Neuronal stem cell (in vitro differentiated cells): ENCODE measurements at regions not wholly inside any gene's neighbourhood (a gene's known extent, or its start where the extent isn't known, plus 50 kb on each side); places are given as distances from the start of the nearest gene placed in this dataset.

ENCODE experiments used
- DNase-seq: peaks from one replicate; pipeline ENCODE4 v3.0.0-alpha.2; 2013; ENCODE audit warnings: low spot score
- H2AFZ ChIP-seq: one replicate; pipeline ENCODE4 v1.6.1; 2013; ENCODE audit warnings: mild to moderate bottlenecking, low read length, inconsistent platforms
- H2AK5ac ChIP-seq: 2 replicates; pipeline ENCODE4 v1.6.1; 2013; ENCODE audit warnings: low read depth, mild to moderate bottlenecking, inconsistent platforms, low read length, moderate library complexity, mixed read lengths
- H2BK120ac ChIP-seq: 2 replicates; pipeline ENCODE4 v1.6.1; 2013; ENCODE audit warnings: low read depth, mild to moderate bottlenecking, inconsistent platforms, low read length, moderate library complexity, mixed read lengths
- H2BK12ac ChIP-seq: one replicate; pipeline ENCODE4 v1.6.1; 2013; ENCODE audit warnings: low read length, inconsistent platforms
- H2BK15ac ChIP-seq: 2 replicates; pipeline ENCODE4 v1.6.1; 2013; ENCODE audit warnings: mild to moderate bottlenecking, low read length, inconsistent platforms, mixed read lengths
- H2BK5ac ChIP-seq: one replicate; pipeline ENCODE4 v1.6.1; 2013; ENCODE audit warnings: inconsistent platforms, mild to moderate bottlenecking, low read length, moderate library complexity
- H3K14ac ChIP-seq: one replicate; pipeline ENCODE4 v1.6.1; 2013; ENCODE audit warnings: low read length, inconsistent platforms
- H3K18ac ChIP-seq: 2 replicates; pipeline ENCODE4 v1.6.1; 2013; ENCODE audit warnings: low read length, inconsistent platforms
- H3K23ac ChIP-seq: 2 replicates; pipeline ENCODE4 v1.6.1; 2013; ENCODE audit warnings: low read depth, mild to moderate bottlenecking, mixed read lengths, low read length, inconsistent platforms; ENCODE audit not compliant: poor library complexity
- H3K27ac ChIP-seq: replicated peaks from 3 replicates; pipeline ENCODE4 v1.5.1; 2013; ENCODE audit warnings: low read length, inconsistent platforms
- H3K27me3 ChIP-seq, 3 experiments: 2 replicates each; pipeline ENCODE4 v1.6.1; 2013; ENCODE audit warnings: low read length in 3 of 3, mild to moderate bottlenecking in 2 of 3, inconsistent platforms in 1 of 3, low read depth in 1 of 3, mixed read lengths in 1 of 3, moderate library complexity in 1 of 3; ENCODE audit not compliant: control insufficient read depth in 3 of 3, insufficient read depth in 3 of 3
- H3K36me3 ChIP-seq, 2 donors: replicated peaks in 1 of 2; 2 replicates each; pipeline ENCODE4 v1.6.1; 2013; ENCODE audit warnings: low read length in 2 of 2; ENCODE audit not compliant: control insufficient read depth in 2 of 2, insufficient read depth in 2 of 2
- H3K4ac ChIP-seq: 2 replicates; pipeline ENCODE4 v1.6.1; 2013; ENCODE audit warnings: inconsistent platforms, mild to moderate bottlenecking, low read length, moderate library complexity
- H3K4me1 ChIP-seq, 2 donors: 1 replicate in 1 of 2; 2 replicates in 1 of 2; pipeline ENCODE4 v1.6.1; 2013; ENCODE audit warnings: low read length in 2 of 2, low read depth in 1 of 2; ENCODE audit not compliant: control insufficient read depth in 2 of 2, insufficient read depth in 1 of 2
- H3K4me2 ChIP-seq: one replicate; pipeline ENCODE4 v1.6.1; 2013; ENCODE audit warnings: mild to moderate bottlenecking, low read length, inconsistent platforms; ENCODE audit not compliant: insufficient read depth, poor library complexity, severe bottlenecking
- H3K4me3 ChIP-seq, 2 donors: 2 replicates each; pipeline ENCODE4 v1.5.1; 2013; ENCODE audit warnings: low read length in 2 of 2, mild to moderate bottlenecking in 2 of 2, inconsistent platforms in 1 of 2, moderate library complexity in 1 of 2
- H3K79me1 ChIP-seq: one replicate; pipeline ENCODE4 v1.6.1; 2013; ENCODE audit warnings: low read depth, mild to moderate bottlenecking, inconsistent platforms, low read length, moderate library complexity
- H3K9ac ChIP-seq: one replicate; pipeline ENCODE4 v1.6.1; 2013; ENCODE audit warnings: mild to moderate bottlenecking, low read depth, low read length, inconsistent platforms; ENCODE audit not compliant: poor library complexity
- H3K9me3 ChIP-seq, 2 donors: replicated peaks in 1 of 2; 2 replicates each; pipeline versions ENCODE3 to v1.6.1; 2013; ENCODE audit warnings: low read length in 2 of 2, mild to moderate bottlenecking in 2 of 2, inconsistent platforms in 1 of 2, low read depth in 1 of 2, mixed read lengths in 1 of 2, moderate library complexity in 1 of 2; ENCODE audit not compliant: control insufficient read depth in 2 of 2, insufficient read depth in 1 of 2
- H4K8ac ChIP-seq: one replicate; pipeline ENCODE4 v1.6.1; 2013; ENCODE audit warnings: low read depth, mild to moderate bottlenecking, inconsistent platforms, low read length, moderate library complexity
- H4K91ac ChIP-seq: one replicate; pipeline ENCODE4 v1.6.1; 2013; ENCODE audit warnings: low read length, low read depth, mild to moderate bottlenecking, inconsistent platforms; ENCODE audit not compliant: poor library complexity
- WGBS, 2 donors: extraction: QIAGEN DNeasy Blood & Tissue Kit; methylation state at CpG; one replicate each; pipeline ENCODE4 v1.1.7; 2013; ENCODE audit warnings: missing lambda C conversion rate in 2 of 2, mixed read lengths in 1 of 2; ENCODE audit not compliant: insufficient read length in 2 of 2, insufficient replicate concordance in 1 of 2; ENCODE audit errors: extremely low coverage in 2 of 2; 5-methylcytosine and 5-hydroxymethylcytosine counted together

DNA sequence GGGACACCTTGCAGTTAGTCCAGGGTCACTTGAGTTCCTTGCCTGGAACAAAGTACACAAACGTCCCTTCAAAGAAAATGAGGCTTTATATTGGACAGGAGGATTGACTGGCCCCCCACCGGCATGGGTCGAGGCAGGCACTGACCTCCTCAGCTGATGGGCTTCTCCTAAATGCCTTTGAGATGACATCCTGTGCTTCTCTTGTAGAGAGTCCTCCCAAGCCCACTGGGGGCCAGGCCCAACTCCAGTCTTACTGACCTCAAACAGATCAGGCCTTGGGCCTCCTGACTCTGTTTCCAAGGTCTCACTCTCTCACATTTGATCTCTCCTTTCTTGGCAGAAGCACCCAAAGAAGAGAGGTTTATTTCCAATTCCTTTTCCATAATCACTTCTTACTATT is 516.1 kb downstream of the MCTP2 start:
- H3K27ac ChIP-seq: peak overlapping the region; percentile 37
- no peak overlapping the region for H2BK120ac ChIP-seq
- no peak for DNase-seq
- no CpG with 5 or more reads among the region's 3 CpGs for WGBS, 2 donors
- H3K79me1 ChIP-seq: no peaks in the 10 kb centered on the region
- no peaks in the 10 kb centered on the region for H3K27me3 ChIP-seq
- no peak overlapping the region for H4K8ac ChIP-seq
- H3K4me1 ChIP-seq: peaks cover 16 to 29% of the 10 kb centered on the region in 2 donors
- no peak overlapping the region for H3K14ac ChIP-seq
- H4K91ac ChIP-seq: no peak overlapping the region
- no peak overlapping the region for H2BK5ac ChIP-seq
- H3K9me3 ChIP-seq: no peaks in the 10 kb centered on the region
- no peak overlapping the region for H2BK12ac ChIP-seq
- no peak overlapping the region for H3K9ac ChIP-seq
- no peak overlapping the region for H3K4ac ChIP-seq
- no peak overlapping the region for H2AFZ ChIP-seq
- H2BK15ac ChIP-seq: no peak overlapping the region
- no peak overlapping the region for H3K4me3 ChIP-seq
- no peaks in the 10 kb centered on the region for H3K36me3 ChIP-seq
- no peak overlapping the region for H3K4me2 ChIP-seq
- H3K18ac ChIP-seq: peak overlapping the region; percentile 33
- peak overlapping the region; percentile 27 for H2AK5ac ChIP-seq
- no peak overlapping the region for H3K23ac ChIP-seq

DNA sequence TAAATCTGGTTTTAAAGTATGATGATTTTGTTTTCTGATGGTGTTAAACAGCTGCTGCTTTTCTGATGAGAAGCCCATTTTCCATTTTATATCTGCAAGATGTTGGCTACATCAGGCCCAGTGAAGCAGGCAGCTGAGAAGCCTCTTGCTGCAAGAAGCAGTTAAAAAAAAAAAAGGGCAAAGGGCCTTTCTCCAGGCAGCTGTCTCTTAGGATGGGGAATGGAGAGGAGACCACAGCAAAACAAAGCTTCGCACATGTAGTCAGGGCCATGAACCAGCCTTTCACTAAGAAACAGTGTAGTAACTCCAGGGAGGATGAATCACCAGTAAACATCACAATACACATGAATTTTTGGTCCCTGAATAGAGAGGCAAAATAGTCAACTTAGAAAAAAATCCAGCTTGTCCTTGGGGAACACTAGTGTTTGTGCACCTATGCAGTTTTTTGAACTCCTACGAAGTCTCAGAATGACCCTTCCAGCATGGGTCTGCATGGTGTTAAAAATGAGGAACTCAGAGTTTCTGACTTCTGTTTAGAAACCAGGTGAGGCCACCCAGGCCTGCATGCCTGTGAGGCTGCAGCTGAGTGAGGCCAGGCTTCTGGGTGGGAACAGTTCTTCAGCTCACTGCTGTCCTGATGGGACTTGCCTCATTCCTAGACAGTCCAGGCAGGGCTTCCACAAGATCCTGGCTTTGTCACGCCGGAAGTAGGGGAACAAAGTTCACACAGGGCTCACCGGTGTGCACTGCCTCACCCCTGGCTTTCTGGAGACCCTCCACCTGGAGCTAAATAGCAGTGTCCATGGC is 518.7 kb downstream of the MCTP2 start:
- H3K14ac ChIP-seq: no peak overlapping the region
- H3K27ac ChIP-seq: no peak overlapping the region
- H3K79me1 ChIP-seq: no peaks in the 10 kb centered on the region
- peaks cover 16 to 29% of the 10 kb centered on the region in 2 donors for H3K4me1 ChIP-seq
- H4K8ac ChIP-seq: no peak overlapping the region
- no peak for DNase-seq
- no peak overlapping the region for H3K9ac ChIP-seq
- no peak overlapping the region for H3K4ac ChIP-seq
- H2AK5ac ChIP-seq: no peak overlapping the region
- H3K18ac ChIP-seq: peak overlapping the region; percentile 80
- H2BK120ac ChIP-seq: no peak overlapping the region
- no peaks in the 10 kb centered on the region for H3K36me3 ChIP-seq
- H3K27me3 ChIP-seq: no peaks in the 10 kb centered on the region
- H3K4me3 ChIP-seq: no peak overlapping the region
- no peaks in the 10 kb centered on the region for H3K9me3 ChIP-seq
- H2AFZ ChIP-seq: no peak overlapping the region
- no CpG with 5 or more reads among the region's 5 CpGs for WGBS, 2 donors
- H4K91ac ChIP-seq: no peak overlapping the region
- no peak overlapping the region for H2BK15ac ChIP-seq
- no peak overlapping the region for H2BK5ac ChIP-seq
- no peak overlapping the region for H2BK12ac ChIP-seq
- H3K4me2 ChIP-seq: no peak overlapping the region
- no peak overlapping the region for H3K23ac ChIP-seq

DNA sequence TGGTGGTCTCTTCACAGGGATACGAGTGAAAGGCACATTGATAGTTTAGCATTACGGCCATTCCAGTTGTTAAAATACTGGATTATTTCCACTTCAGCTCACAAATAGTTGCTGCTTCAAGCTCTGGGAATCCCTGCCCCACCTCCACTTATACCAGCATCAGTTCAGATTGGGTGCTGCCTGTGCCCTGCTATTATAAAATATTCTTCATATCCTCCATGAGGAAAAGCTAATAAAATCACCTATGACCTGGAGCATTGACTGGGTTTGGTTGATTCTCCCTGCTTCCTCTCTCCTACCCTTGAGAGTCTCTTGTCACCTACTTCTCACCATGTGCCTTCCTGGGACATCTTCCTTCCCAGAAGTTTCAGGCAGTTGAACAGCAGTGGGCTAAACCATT is 529.0 kb downstream of the MCTP2 start:
- Histone ChIP-seq H2AFZ (no peak overlapping the region), H3K36me3 (no peaks in the 10 kb centered on the region), H2BK15ac (no peak overlapping the region), H3K4me1 (peaks cover 0 to 6% of the 10 kb centered on the region in 2 donors), H3K23ac (no peak overlapping the region), H3K18ac (no peak overlapping the region), H3K27me3 (no peaks in the 10 kb centered on the region), H2BK12ac (no peak overlapping the region), H2BK5ac (no peak overlapping the region), H3K4ac (no peak overlapping the region), H3K4me3 (no peak overlapping the region), H3K9me3 (no peaks in the 10 kb centered on the region), H2AK5ac (no peak overlapping the region), H3K9ac (no peak overlapping the region), H3K14ac (no peak overlapping the region), H4K91ac (no peak overlapping the region), H3K79me1 (no peaks in the 10 kb centered on the region), H3K27ac (no peak overlapping the region), H3K4me2 (no peak overlapping the region), H2BK120ac (no peak overlapping the region), H4K8ac (no peak overlapping the region)
- WGBS, 2 donors: no CpG with 5 or more reads among the region's 2 CpGs
- no peak for DNase-seq

DNA sequence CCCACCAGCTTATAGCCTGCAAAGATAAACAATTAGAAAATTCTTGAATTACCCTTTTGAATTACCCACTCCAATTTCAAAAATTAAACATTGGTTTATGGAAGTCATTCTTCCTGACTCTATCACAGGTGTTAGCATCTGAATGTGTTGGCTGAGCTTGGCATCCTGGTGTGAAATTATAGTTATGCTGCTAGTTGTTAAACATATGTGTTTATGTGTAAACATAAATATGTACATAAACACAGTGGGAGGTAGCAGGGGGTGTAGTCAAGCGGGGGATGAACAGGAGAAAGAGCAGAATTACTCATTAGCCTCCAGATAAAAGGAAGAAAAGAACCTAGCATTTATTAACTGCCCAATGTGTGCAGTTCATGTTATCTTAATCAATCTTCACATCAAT is 530.2 kb downstream of the MCTP2 start:
- Histone ChIP-seq H4K91ac (no peak overlapping the region), H3K27ac (no peak overlapping the region), H3K36me3 (no peaks in the 10 kb centered on the region), H3K4me3 (no peak overlapping the region), H3K23ac (no peak overlapping the region), H3K4ac (no peak overlapping the region), H2BK12ac (no peak overlapping the region), H2AFZ (no peak overlapping the region), H2BK120ac (no peak overlapping the region), H4K8ac (no peak overlapping the region), H3K9me3 (no peaks in the 10 kb centered on the region), H3K79me1 (no peaks in the 10 kb centered on the region), H3K4me1 (peaks cover 0 to 6% of the 10 kb centered on the region in 2 donors), H3K9ac (no peak overlapping the region), H3K18ac (no peak overlapping the region), H2BK5ac (no peak overlapping the region), H3K27me3 (no peaks in the 10 kb centered on the region), H3K4me2 (no peak overlapping the region), H2AK5ac (no peak overlapping the region), H2BK15ac (no peak overlapping the region), H3K14ac (no peak overlapping the region)
- WGBS, 2 donors: no CpG with 5 or more reads among the region's 1 CpG
- no peak for DNase-seq
